Posterior cingulate gyrus (tissue), 11 donors: ENCODE measurements at regions not wholly inside any gene's neighbourhood (a gene's known extent, or its start where the extent isn't known, plus 50 kb on each side); places are given as distances from the start of the nearest gene placed in this dataset.
A peak's percentile ranks its signal among the peaks of the same experiment; 100 is the strongest.
"Not testable (repeated sequence)": the region's sequence is repeated elsewhere in the genome, so short reads cannot be mapped to it uniquely, and the experiment has no call there.

Experiments
- DNase-seq, 10 donors: peaks; one replicate each; pipeline versions ENCODE4 v3.0.0 to v3.0.0-alpha.2; 2020 to 2021; ENCODE audit warnings: mixed read lengths in 3 of 10
- intact Hi-C: fragments of 100-400 bp; cut with DNase I; formaldehyde crosslinking; loops from one replicate; pipeline ENCODE4 v1.15.1; 2023

- DNase-seq, intact Hi-C loops: not testable (repeated sequence)
Observed at GRCh38 chr5:14020944-14021343, 76.5 kb upstream of the DNAH5 start.

DNA sequence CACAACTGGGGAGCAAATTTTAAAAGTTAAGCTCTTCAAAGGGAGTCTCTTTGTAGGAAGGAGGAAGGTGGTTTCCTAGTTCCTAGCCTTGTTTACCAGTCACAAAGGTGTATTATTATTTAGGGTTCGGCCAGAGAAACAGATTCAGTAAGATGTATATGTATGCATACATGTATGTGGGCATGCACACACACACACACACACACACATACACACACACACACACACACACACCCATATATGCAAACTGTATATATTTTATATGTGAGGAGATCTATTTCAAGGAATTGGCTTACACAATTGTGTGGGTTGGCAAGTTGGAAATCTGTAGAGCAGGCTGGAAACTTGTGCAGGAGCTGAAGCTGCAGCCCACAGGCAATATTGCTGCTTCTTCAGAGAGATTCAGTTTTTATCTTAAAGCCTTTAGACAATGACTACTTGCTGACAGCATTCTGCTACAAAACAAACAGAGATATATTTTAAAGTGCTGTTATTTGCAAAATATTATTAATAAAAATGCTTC lies 75.3 kb upstream of the DNAH5 start:
- no peak for DNase-seq
- intact Hi-C loops = no loop called here

GRCh38 chr5:14017904-14018303 lies 73.4 kb upstream of the DNAH5 start:
- DNase-seq = no peak
- intact Hi-C loops = no loop called here

GRCh38 chr5:14016549-14016948 lies 72.1 kb upstream of the DNAH5 start:
- intact Hi-C loops = no loop called here
- no peak for DNase-seq

DNA sequence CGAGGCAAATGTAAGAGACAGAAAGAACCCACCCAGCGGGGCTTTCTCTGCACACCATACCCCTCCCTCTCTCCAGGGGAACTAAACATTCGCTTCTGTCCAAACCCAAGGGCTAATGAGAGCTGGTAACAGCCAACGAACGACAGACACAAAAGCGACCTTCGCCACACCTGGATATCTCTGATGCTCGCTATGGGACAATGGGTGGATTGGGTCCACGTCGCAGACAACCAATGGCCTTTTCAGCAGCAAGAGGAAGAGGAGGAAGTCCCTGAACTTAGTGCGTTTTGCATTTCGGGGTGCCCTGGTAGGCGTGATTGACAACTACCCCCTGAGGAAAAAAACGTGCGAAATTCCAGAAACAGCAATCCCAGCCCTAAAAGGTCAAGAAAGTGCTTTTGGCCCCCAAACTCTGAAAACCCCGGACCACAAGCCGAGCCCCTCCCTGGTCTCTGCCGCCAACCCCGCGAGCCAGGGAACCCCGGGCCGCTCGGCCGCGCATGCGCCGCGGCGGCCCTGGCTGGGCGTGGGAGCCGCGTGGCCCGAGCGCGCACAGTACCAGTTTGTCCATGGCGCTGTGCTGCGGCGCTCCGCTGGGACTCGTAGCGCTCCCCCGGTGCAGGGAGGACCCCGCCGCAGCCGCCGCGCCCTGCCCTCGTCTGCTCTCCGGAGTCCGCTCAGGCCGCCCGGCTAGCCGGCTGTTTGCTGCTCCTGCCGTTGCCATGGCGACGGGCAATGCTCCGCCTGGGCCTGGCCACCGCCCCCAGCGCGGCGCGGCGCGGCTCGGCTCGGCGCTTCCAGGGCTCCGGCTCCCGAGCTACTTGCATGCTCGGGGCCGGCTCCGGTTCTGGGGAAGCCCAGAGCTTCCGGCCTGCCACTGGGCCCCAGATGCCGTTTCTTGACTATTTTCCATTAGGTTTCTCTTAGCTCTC lies 66.9 kb upstream of the DNAH5 start:
- intact Hi-C loops = loop anchor here (5.0 kb wide), 1 partner anchor 256 kb away; no protein-coding TSS in a partner anchor
- DNase-seq = peak; percentile 60 to 97 (median 80)

- intact Hi-C loops = no loop called here
- DNase-seq = no peak
Observed at GRCh38 chr5:14009575-14009974, 65.1 kb upstream of the DNAH5 start.

DNA sequence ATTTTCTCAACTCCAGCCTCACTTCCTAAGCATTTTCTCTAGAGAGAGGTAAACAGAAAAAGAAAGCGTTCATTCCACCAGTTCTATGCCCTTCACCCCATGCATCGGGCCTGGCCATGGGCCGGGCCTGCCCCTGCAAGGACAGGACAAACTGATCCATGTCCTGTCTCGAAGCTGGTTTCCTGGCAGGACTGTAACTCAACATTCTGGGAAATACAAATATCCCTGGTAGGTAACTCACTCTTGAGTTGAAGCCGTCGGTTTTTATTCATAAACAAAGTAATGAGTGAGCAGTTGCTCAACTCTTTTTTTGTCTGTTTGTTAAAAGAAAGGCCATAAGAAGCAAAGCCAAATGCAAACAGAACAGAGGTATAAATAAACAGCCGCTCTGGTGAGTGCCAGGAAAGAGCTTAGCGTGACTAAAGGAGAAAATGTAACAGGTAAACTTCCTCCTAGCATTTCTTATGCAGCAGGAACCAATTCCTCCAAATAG lies 64.4 kb upstream of the DNAH5 start:
- intact Hi-C loops = no loop called here
- DNase-seq = no peak

- intact Hi-C loops = no loop called here
Observed at GRCh38 chr5:14006823-14007520, 62.5 kb upstream of the DNAH5 start.

GRCh38 chr5:14004598-14005394 lies 60.3 kb upstream of the DNAH5 start:
- intact Hi-C loops = no loop called here

More at GRCh38 chr5:14006823-14007520, 62.5 kb upstream of the DNAH5 start:
- DNase-seq = no peak

GRCh38 chr5:14003936-14004335 lies 59.4 kb upstream of the DNAH5 start:
- no peak for DNase-seq

More at GRCh38 chr5:14004598-14005394, 60.3 kb upstream of the DNAH5 start:
- no peak for DNase-seq

GRCh38 chr5:14003513-14003912 lies 59.0 kb upstream of the DNAH5 start:
- DNase-seq = no peak
- intact Hi-C loops = no loop called here

More at GRCh38 chr5:14003936-14004335, 59.4 kb upstream of the DNAH5 start:
- intact Hi-C loops = no loop called here

DNA sequence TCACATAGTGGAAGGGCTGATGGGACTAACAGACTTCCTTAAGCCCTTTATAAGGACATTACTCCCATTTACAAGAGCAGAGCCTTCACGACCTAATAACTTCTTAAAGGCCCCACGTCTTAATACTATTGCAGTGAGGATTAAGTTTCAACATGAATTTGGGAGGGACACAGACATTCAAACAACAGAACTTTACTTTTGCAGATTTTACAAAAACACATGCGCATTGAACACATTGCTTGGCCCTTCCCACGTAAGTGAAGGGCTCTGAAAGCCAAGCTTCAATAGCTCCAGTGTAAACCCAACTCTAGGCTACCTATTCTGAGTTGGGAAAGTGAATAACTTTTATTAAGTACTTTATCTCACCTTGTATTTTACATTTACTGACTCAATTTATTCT lies 53.8 kb upstream of the DNAH5 start:
- no peak for DNase-seq
- intact Hi-C loops = no loop called here

DNA sequence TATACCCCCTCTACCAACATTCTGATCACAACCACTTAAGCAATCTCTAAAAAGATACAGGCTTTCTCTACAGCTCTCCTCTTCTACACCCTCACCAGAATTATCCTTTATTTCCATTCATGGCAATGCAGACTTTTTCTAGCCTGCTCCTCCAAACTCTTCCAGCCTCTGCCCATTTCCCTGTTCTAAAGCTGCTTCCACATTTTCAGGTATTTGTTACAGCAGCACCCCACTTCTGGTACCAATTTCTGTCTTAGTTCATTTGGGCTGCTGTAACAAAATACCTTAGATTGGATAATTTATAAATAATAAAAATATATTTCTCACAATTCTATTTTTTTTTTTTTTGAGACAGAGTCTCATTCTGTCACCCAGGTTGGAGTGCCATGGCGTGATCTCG lies 53.0 kb upstream of the DNAH5 start:
- intact Hi-C loops = no loop called here
- DNase-seq = no peak

GRCh38 chr5:13994621-13995253 lies 50.2 kb upstream of the DNAH5 start:
- intact Hi-C loops = no loop called here

More at GRCh38 chr5:13994621-13995253, 50.2 kb upstream of the DNAH5 start:
- no peak for DNase-seq
